Neuronal stem cell (in vitro differentiated cells): ENCODE measurements at regions not wholly inside any gene's neighbourhood (a gene's known extent, or its start where the extent isn't known, plus 50 kb on each side); places are given as distances from the start of the nearest gene placed in this dataset.

Experiments used
- DNase-seq: peaks from one replicate; pipeline ENCODE4 v3.0.0-alpha.2; 2013; ENCODE audit warnings: low spot score
- H2AFZ ChIP-seq: one replicate; pipeline ENCODE4 v1.6.1; 2013; ENCODE audit warnings: mild to moderate bottlenecking, low read length, inconsistent platforms
- H2AK5ac ChIP-seq: 2 replicates; pipeline ENCODE4 v1.6.1; 2013; ENCODE audit warnings: low read depth, mild to moderate bottlenecking, inconsistent platforms, low read length, moderate library complexity, mixed read lengths
- H2BK120ac ChIP-seq: 2 replicates; pipeline ENCODE4 v1.6.1; 2013; ENCODE audit warnings: low read depth, mild to moderate bottlenecking, inconsistent platforms, low read length, moderate library complexity, mixed read lengths
- H2BK12ac ChIP-seq: one replicate; pipeline ENCODE4 v1.6.1; 2013; ENCODE audit warnings: low read length, inconsistent platforms
- H2BK15ac ChIP-seq: 2 replicates; pipeline ENCODE4 v1.6.1; 2013; ENCODE audit warnings: mild to moderate bottlenecking, low read length, inconsistent platforms, mixed read lengths
- H2BK5ac ChIP-seq: one replicate; pipeline ENCODE4 v1.6.1; 2013; ENCODE audit warnings: inconsistent platforms, mild to moderate bottlenecking, low read length, moderate library complexity
- H3K14ac ChIP-seq: one replicate; pipeline ENCODE4 v1.6.1; 2013; ENCODE audit warnings: low read length, inconsistent platforms
- H3K18ac ChIP-seq: 2 replicates; pipeline ENCODE4 v1.6.1; 2013; ENCODE audit warnings: low read length, inconsistent platforms
- H3K23ac ChIP-seq: 2 replicates; pipeline ENCODE4 v1.6.1; 2013; ENCODE audit warnings: low read depth, mild to moderate bottlenecking, mixed read lengths, low read length, inconsistent platforms; ENCODE audit not compliant: poor library complexity
- H3K27ac ChIP-seq: replicated peaks from 3 replicates; pipeline ENCODE4 v1.5.1; 2013; ENCODE audit warnings: low read length, inconsistent platforms
- H3K27me3 ChIP-seq, 3 experiments: 2 replicates each; pipeline ENCODE4 v1.6.1; 2013; ENCODE audit warnings: low read length in 3 of 3, mild to moderate bottlenecking in 2 of 3, inconsistent platforms in 1 of 3, low read depth in 1 of 3, mixed read lengths in 1 of 3, moderate library complexity in 1 of 3; ENCODE audit not compliant: control insufficient read depth in 3 of 3, insufficient read depth in 3 of 3
- H3K36me3 ChIP-seq, 2 donors: replicated peaks in 1 of 2; 2 replicates each; pipeline ENCODE4 v1.6.1; 2013; ENCODE audit warnings: low read length in 2 of 2; ENCODE audit not compliant: control insufficient read depth in 2 of 2, insufficient read depth in 2 of 2
- H3K4ac ChIP-seq: 2 replicates; pipeline ENCODE4 v1.6.1; 2013; ENCODE audit warnings: inconsistent platforms, mild to moderate bottlenecking, low read length, moderate library complexity
- H3K4me1 ChIP-seq, 2 donors: 1 replicate in 1 of 2; 2 replicates in 1 of 2; pipeline ENCODE4 v1.6.1; 2013; ENCODE audit warnings: low read length in 2 of 2, low read depth in 1 of 2; ENCODE audit not compliant: control insufficient read depth in 2 of 2, insufficient read depth in 1 of 2
- H3K4me2 ChIP-seq: one replicate; pipeline ENCODE4 v1.6.1; 2013; ENCODE audit warnings: mild to moderate bottlenecking, low read length, inconsistent platforms; ENCODE audit not compliant: insufficient read depth, poor library complexity, severe bottlenecking
- H3K4me3 ChIP-seq, 2 donors: 2 replicates each; pipeline ENCODE4 v1.5.1; 2013; ENCODE audit warnings: low read length in 2 of 2, mild to moderate bottlenecking in 2 of 2, inconsistent platforms in 1 of 2, moderate library complexity in 1 of 2
- H3K79me1 ChIP-seq: one replicate; pipeline ENCODE4 v1.6.1; 2013; ENCODE audit warnings: low read depth, mild to moderate bottlenecking, inconsistent platforms, low read length, moderate library complexity
- H3K9ac ChIP-seq: one replicate; pipeline ENCODE4 v1.6.1; 2013; ENCODE audit warnings: mild to moderate bottlenecking, low read depth, low read length, inconsistent platforms; ENCODE audit not compliant: poor library complexity
- H3K9me3 ChIP-seq, 2 donors: replicated peaks in 1 of 2; 2 replicates each; pipeline versions ENCODE3 to v1.6.1; 2013; ENCODE audit warnings: low read length in 2 of 2, mild to moderate bottlenecking in 2 of 2, inconsistent platforms in 1 of 2, low read depth in 1 of 2, mixed read lengths in 1 of 2, moderate library complexity in 1 of 2; ENCODE audit not compliant: control insufficient read depth in 2 of 2, insufficient read depth in 1 of 2
- H4K8ac ChIP-seq: one replicate; pipeline ENCODE4 v1.6.1; 2013; ENCODE audit warnings: low read depth, mild to moderate bottlenecking, inconsistent platforms, low read length, moderate library complexity
- H4K91ac ChIP-seq: one replicate; pipeline ENCODE4 v1.6.1; 2013; ENCODE audit warnings: low read length, low read depth, mild to moderate bottlenecking, inconsistent platforms; ENCODE audit not compliant: poor library complexity
- WGBS, 2 donors: extraction: QIAGEN DNeasy Blood & Tissue Kit; methylation state at CpG; one replicate each; pipeline ENCODE4 v1.1.7; 2013; ENCODE audit warnings: missing lambda C conversion rate in 2 of 2, mixed read lengths in 1 of 2; ENCODE audit not compliant: insufficient read length in 2 of 2, insufficient replicate concordance in 1 of 2; ENCODE audit errors: extremely low coverage in 2 of 2; 5-methylcytosine and 5-hydroxymethylcytosine counted together

DNA sequence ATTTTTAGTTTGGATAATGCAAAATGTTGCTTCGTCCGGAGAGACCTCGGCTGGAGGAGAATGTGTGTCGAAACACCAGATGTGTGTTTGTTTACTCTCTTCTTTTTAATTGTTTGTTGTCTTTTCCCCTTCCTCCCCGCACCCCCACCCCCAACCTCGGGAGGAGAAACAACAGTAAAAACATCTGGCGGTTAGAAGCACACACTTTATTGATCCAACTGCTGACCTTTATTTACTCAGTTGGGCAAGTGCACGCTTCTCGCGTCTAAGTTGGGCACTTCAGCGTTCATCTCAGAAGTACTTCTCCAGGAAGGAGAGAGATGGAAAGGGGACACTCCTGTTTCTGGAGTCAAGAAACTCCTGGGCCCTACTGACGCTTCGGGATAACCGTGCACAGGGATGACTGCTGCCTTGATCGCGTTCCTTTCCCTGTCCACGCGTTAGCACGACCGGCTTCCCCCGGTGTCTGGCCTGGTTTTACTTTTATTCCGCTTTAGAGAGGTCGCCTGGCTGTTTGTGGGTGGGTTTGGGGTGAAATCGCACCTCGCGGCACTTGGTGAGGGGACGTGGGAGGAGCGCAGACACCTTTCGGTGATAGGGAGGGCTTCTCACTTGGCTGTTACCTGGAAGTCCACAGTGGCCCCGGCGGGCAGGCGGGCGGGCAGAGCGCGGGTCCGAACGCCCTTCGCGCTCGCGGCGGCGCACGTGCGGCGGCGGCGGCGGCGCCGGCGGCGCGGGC lies 168.3 kb upstream of the PPP1R3A start:
- no peak overlapping the region for H2BK120ac ChIP-seq
- H4K91ac ChIP-seq, result no peak overlapping the region
- no peak overlapping the region for H3K27ac ChIP-seq
- H3K4ac ChIP-seq, result no peak overlapping the region
- no peak overlapping the region for H3K9ac ChIP-seq
- peaks cover 3 to 17% of the 10 kb centered on the region in 2 donors for H3K4me1 ChIP-seq
- peak overlapping the region; percentile 1 for H2BK15ac ChIP-seq
- peak overlapping the region; percentile 93 for H3K4me2 ChIP-seq
- peak; percentile 18 for DNase-seq
- WGBS, 2 donors, result no CpG with 5 or more reads among the region's 54 CpGs
- H2BK5ac ChIP-seq, result no peak overlapping the region
- H3K27me3 ChIP-seq, result peaks cover 0 to 47% (median 13%) of the 10 kb centered on the region in 3 experiments
- no peak overlapping the region for H4K8ac ChIP-seq
- H3K79me1 ChIP-seq, result no peaks in the 10 kb centered on the region
- H3K14ac ChIP-seq, result no peak overlapping the region
- no peak overlapping the region for H3K18ac ChIP-seq
- H3K4me3 ChIP-seq, result peak overlapping the region; percentile 89 to 92
- peaks cover 2 to 5% of the 10 kb centered on the region in 2 donors for H3K9me3 ChIP-seq
- no peaks in the 10 kb centered on the region for H3K36me3 ChIP-seq
- H2AFZ ChIP-seq, result peak overlapping the region; percentile 80
- no peak overlapping the region for H3K23ac ChIP-seq
- H2AK5ac ChIP-seq, result no peak overlapping the region
- H2BK12ac ChIP-seq, result no peak overlapping the region

DNA sequence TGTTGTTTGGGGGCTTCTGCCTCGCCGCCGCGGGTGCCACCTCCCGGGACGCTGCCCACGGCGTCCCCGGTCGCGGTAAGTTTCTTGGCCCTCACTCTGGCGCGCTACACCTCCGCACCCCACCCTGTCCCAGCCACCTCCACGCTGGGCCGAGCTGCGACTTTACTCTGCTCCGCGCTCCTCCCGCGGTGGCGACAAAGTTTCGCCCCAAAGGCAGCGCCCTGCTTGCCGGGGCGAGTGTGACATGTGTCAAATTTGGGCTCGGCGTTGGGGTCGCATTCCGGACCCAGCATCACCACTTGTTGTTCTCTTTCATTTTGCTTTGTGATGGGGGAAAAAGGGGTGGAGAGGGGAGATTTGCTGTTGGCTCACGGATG lies 167.7 kb upstream of the PPP1R3A start:
- no peak overlapping the region for H4K91ac ChIP-seq
- H2BK15ac ChIP-seq, result no peak overlapping the region
- H3K36me3 ChIP-seq, result no peaks in the 10 kb centered on the region
- no peak overlapping the region for H4K8ac ChIP-seq
- no peak overlapping the region for H2AK5ac ChIP-seq
- H3K9ac ChIP-seq, result peak overlapping the region; percentile 71
- H3K4ac ChIP-seq, result no peak overlapping the region
- no peak for DNase-seq
- H3K27ac ChIP-seq, result no peak overlapping the region
- H2BK12ac ChIP-seq, result peak overlapping the region; percentile 22
- peak overlapping the region; percentile 61 for H3K18ac ChIP-seq
- no peak overlapping the region for H2BK120ac ChIP-seq
- no peaks in the 10 kb centered on the region for H3K79me1 ChIP-seq
- H3K9me3 ChIP-seq, result peaks cover 2 to 5% of the 10 kb centered on the region in 2 donors
- peaks cover 3 to 17% of the 10 kb centered on the region in 2 donors for H3K4me1 ChIP-seq
- H3K23ac ChIP-seq, result no peak overlapping the region
- peaks cover 0 to 47% (median 13%) of the 10 kb centered on the region in 3 experiments for H3K27me3 ChIP-seq
- H2AFZ ChIP-seq, result peak overlapping the region; percentile 80
- peak overlapping the region; percentile 97 for H3K14ac ChIP-seq
- peak overlapping the region; percentile 93 for H3K4me2 ChIP-seq
- WGBS, 2 donors, result no CpG with 5 or more reads among the region's 31 CpGs
- H2BK5ac ChIP-seq, result peak overlapping the region; percentile 71
- H3K4me3 ChIP-seq, result peak overlapping the region; percentile 89 to 92

DNA sequence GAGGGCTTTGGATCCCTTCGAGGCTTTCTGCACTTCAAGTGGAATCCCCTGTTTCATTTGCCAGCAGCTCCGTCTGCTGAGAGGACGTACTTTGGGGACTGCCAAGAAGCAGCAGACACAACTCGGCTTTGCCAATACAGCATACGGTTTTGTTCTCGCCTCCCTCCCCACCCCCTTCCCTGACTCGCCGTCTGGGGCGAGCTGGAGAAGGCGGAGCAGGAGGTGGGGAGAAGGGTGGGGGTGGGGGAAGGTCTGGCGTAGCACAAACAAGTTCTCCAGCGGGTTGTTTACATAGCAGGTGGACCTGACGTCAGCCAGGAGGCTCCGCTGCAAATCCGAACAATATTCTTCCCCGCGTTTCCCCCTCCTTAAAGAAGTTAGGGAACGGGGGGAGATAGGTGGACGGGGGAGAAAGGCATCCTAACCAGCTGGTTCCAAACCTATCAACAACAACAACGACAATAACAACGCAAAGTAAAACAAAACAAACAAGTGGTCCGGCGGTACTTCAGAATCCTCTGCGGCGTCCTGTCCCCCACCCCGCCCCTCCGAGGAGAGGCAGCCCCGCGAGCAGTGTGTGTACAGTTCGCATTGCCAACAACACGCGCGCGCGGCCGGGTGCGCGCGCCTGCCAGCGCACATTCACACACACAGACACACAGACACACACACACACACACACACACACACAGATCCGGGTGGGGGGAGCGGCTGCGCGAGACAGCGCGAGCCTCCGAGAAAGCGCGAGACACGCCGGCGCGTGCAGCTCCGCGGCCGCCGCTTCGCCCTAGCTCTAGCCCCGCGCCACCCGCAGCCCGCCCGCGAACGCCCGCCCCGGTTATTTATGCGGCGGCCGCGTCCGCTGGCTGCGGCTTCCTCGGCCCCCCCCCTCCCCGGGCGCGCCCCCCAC lies 167.0 kb upstream of the PPP1R3A start:
- Histone ChIP-seq H3K18ac (peak overlapping the region; percentile 97), H3K4me3 (peak overlapping the region; percentile 89 to 92), H4K8ac (no peak overlapping the region), H3K27ac (peak overlapping the region; percentile 2), H3K9ac (peak overlapping the region; percentile 74), H3K36me3 (no peaks in the 10 kb centered on the region), H2BK15ac (no peak overlapping the region), H3K4me2 (peak overlapping the region; percentile 93), H2BK12ac (no peak overlapping the region), H3K79me1 (no peaks in the 10 kb centered on the region), H3K14ac (peak overlapping the region; percentile 97), H2BK120ac (no peak overlapping the region), H4K91ac (no peak overlapping the region), H3K4ac (no peak overlapping the region), H3K23ac (no peak overlapping the region), H2AFZ (peak overlapping the region; percentile 80), H2BK5ac (peak overlapping the region; percentile 71), H3K9me3 (peaks cover 2 to 5% of the 10 kb centered on the region in 2 donors), H2AK5ac (no peak overlapping the region), H3K27me3 (peaks cover 0 to 47% (median 13%) of the 10 kb centered on the region in 3 experiments), H3K4me1 (peaks cover 3 to 17% of the 10 kb centered on the region in 2 donors)
- no CpG with 5 or more reads among the region's 77 CpGs for WGBS, 2 donors
- peak; percentile 45 for DNase-seq

DNA sequence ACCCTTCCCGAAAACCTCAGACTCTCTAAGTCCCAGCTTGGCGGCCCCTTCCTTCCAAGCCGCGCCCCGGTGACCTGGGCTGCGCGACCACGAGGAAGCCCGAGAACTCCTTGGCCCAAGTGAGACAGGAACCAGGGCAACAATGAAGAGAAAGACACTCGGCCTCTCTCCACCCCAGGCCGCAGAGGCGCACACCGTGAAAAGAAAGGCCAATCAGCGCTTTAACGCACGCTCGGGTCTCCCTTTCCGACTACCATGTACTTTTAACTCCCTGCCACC lies 166.4 kb upstream of the PPP1R3A start:
- peak overlapping the region; percentile 93 for H3K4me2 ChIP-seq
- H3K4me3 ChIP-seq, result peak overlapping the region; percentile 89 to 92
- H3K4me1 ChIP-seq, result peaks cover 3 to 17% of the 10 kb centered on the region in 2 donors
- peak overlapping the region; percentile 87 for H2BK120ac ChIP-seq
- H2BK12ac ChIP-seq, result no peak overlapping the region
- H3K9ac ChIP-seq, result peak overlapping the region; percentile 83
- H4K8ac ChIP-seq, result no peak overlapping the region
- peak overlapping the region; percentile 89 for H2BK15ac ChIP-seq
- H2BK5ac ChIP-seq, result peak overlapping the region; percentile 68
- H3K18ac ChIP-seq, result peak overlapping the region; percentile 97
- H2AFZ ChIP-seq, result peak overlapping the region; percentile 80
- peak overlapping the region; percentile 43 for H4K91ac ChIP-seq
- H3K79me1 ChIP-seq, result no peaks in the 10 kb centered on the region
- no CpG with 5 or more reads among the region's 18 CpGs for WGBS, 2 donors
- peak overlapping the region; percentile 2 for H3K27ac ChIP-seq
- H2AK5ac ChIP-seq, result no peak overlapping the region
- DNase-seq, result peak; percentile 65
- H3K4ac ChIP-seq, result no peak overlapping the region
- H3K27me3 ChIP-seq, result peaks cover 0 to 47% (median 13%) of the 10 kb centered on the region in 3 experiments
- no peak overlapping the region for H3K23ac ChIP-seq
- H3K36me3 ChIP-seq, result no peaks in the 10 kb centered on the region
- H3K9me3 ChIP-seq, result peaks cover 2 to 5% of the 10 kb centered on the region in 2 donors
- H3K14ac ChIP-seq, result no peak overlapping the region
